ENCODE measurements at regions not wholly inside any gene's neighbourhood (a gene's known extent, or its start where the extent isn't known, plus 50 kb on each side); places are given as distances from the start of the nearest gene placed in this dataset.

GRCh38 chr16:74053312-74053711 is 243.3 kb upstream of the PSMD7 start (continued):
- TF ChIP-seq ZNF687 (IDR thresholded peaks at IDR 0.05) (no peak), KAT2A (conservative IDR thresholded peaks at IDR 0.05; ENCODE audit: control insufficient read depth, low read depth, low read length) (no peak), ATF3 (IDR thresholded peaks at IDR 0.05; ENCODE audit: borderline replicate concordance, extremely low read depth, low read depth, low read length) (no peak), NFIC (IDR thresholded peaks at IDR 0.05; ENCODE audit: low read depth, low read length) (no peak), FOS (IDR thresholded peaks at IDR 0.05; ENCODE audit: borderline replicate concordance, extremely low read depth, insufficient read length) (no peak), MXI1 (IDR thresholded peaks at IDR 0.05; ENCODE audit: low read depth, low read length) (no peak), RELA (IDR thresholded peaks at IDR 0.05; ENCODE audit: borderline replicate concordance, partially characterized antibody) (no peak), WRNIP1 (IDR thresholded peaks at IDR 0.05; ENCODE audit: borderline replicate concordance, low read depth, low read length) (no peak)

- intact Hi-C loops (cut with micrococcal nuclease; ENCODE audit: unreplicated experiment) = no loop called here
- ChIA-PET SMC1A (ENCODE audit: uncharacterized antibody, unreplicated experiment) (interaction anchor here (0.6 kb wide), 1 partner anchor 539 kb away, joined by 3 read pairs; no protein-coding TSS in a partner anchor), CTCF (no interaction called here), POLR2A (interaction anchor here (0.7 kb wide), 1 partner anchor 217 kb away, joined by 5 read pairs; no protein-coding TSS in a partner anchor), RAD21 (ENCODE audit: unreplicated experiment) (interaction anchor here (1.5 to 2.8 kb wide), 2 partner anchors 18 to 56 kb away, joined by 4 to 8 read pairs; no protein-coding TSS in a partner anchor)
- H3K27me3 ChIP-seq (replicated peaks in 1 of 2; ENCODE audit: control insufficient read depth in 2 of 2, insufficient read depth in 2 of 2, low read length in 1 of 2) = no peaks in the 10 kb centered on the region
- no peak overlapping the region for H3K4me2 ChIP-seq (ENCODE audit: control insufficient read depth, insufficient read depth)
- no peaks in the 10 kb centered on the region for H3K79me2 ChIP-seq (ENCODE audit: control insufficient read depth, insufficient read depth, low read length)
- H4K20me1 ChIP-seq (ENCODE audit: control insufficient read depth, insufficient read depth) = no peaks in the 10 kb centered on the region
- no peaks in the 10 kb centered on the region for H3K36me3 ChIP-seq (ENCODE audit: control insufficient read depth in 2 of 2, insufficient read depth in 2 of 2, low read length in 1 of 2)
- no peak for TF ChIP-seq FOXM1 (IDR thresholded peaks at IDR 0.05; ENCODE audit: low read depth, low read length)
- TF ChIP-seq ATF2 (IDR thresholded peaks at IDR 0.05; ENCODE audit: low read length) = no peak
- TF ChIP-seq PAX5 (IDR thresholded peaks at IDR 0.05; ENCODE audit: borderline replicate concordance, low read depth, low read length) = no peak
- peak; percentile 86 for TF ChIP-seq PKNOX1 (IDR thresholded peaks at IDR 0.05)
- TF ChIP-seq PML (IDR thresholded peaks at IDR 0.05; ENCODE audit: low read length) = no peak
- TF ChIP-seq CREM (IDR thresholded peaks at IDR 0.05; ENCODE audit: low read depth) = no peak
- TF ChIP-seq IKZF1 (conservative IDR thresholded peaks at IDR 0.05) = 0 out of 2 replicates have a peak, but pooled peaks have one; percentile 20
- TF ChIP-seq IKZF2 (IDR thresholded peaks at IDR 0.05) = 0 out of 4 replicates have a peak, but pooled peaks have one; percentile 15 to 21
- no peak overlapping the region for H3K4me3 ChIP-seq
- no peaks in the 10 kb centered on the region for H3K4me1 ChIP-seq (ENCODE audit: control insufficient read depth, insufficient read depth, low read length)
- WGBS (ENCODE audit: insufficient coverage, insufficient replicate concordance, low lambda C conversion rate, missing lambda C conversion rate) = 6% methylated on average over 1 of the region's 1 CpG
- no peak for FAIRE-seq
- H2AFZ ChIP-seq (ENCODE audit: control insufficient read depth, low read depth, low read length) = no peak overlapping the region
- peak; percentile 47; the same call in 2 of the 3 replicates for ATAC-seq
- no peaks in the 10 kb centered on the region for H3K9me3 ChIP-seq (replicated peaks; ENCODE audit: control insufficient read depth, insufficient read depth, low read length)
- H3K27ac ChIP-seq (ENCODE audit: control insufficient read depth, insufficient read depth) = no peak overlapping the region
- no TSS peak for BruUV-seq (replicated peaks)
- no peak for DNase-seq (ENCODE audit: low read depth, low spot score)
- H3K9ac ChIP-seq (ENCODE audit: control insufficient read depth, insufficient read depth, low read length) = no peak overlapping the region
- in situ Hi-C loops (cut with MboI) = no loop called here
Measured at GRCh38 chr16:74052016-74052415, 244.6 kb upstream of the PSMD7 start.
